ENCODE measurements at regions not wholly inside any gene's neighbourhood (a gene's known extent, or its start where the extent isn't known, plus 50 kb on each side); places are given as distances from the start of the nearest gene placed in this dataset.

DNA sequence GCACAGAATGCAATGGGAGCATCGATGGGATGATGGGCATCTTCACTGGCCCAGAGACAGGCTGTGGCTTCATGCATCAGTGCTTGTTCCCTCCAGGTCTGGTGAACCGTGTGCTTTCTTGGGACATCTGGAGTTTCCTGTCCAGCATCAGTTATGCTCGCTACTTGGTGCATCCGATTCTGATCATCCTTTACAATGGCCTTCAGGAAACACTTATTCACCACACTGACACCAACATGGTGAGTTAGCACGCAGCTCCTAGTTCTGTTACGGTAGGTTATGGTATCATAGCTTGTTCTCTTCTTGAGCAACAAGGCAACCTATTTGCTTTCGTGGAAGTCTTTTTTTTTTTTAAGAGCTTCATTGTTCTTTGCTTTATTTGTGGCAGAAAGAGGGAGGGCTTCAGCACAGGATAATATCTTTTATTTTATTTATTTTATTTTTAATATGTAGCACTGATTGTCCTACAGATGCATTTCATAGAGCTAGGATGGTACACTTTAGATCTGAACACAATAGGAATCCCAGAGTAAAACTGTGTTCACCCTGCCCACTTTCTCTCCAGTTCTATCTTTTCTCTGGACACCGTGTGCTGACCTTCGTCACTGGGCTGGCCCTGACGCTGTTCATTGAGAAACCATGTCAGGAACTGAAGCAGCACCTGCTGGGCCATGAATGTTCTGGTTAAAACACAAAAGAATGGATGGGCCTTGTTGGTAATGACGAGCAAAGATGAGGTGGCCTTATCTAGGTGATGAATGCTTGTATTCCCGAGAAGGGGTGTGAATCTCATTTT is 71.2 kb upstream of the SEC11C start:
- DNase-seq (ENCODE audit: low read depth, low spot score): no peak
- CTCF ChIA-PET: interaction anchor here (0.6 to 11.1 kb wide), 10 partner anchors 11 to 568 kb away, joined by 3 to 269 read pairs (median 10); no protein-coding TSS in a partner anchor
- POLR2A ChIA-PET: no interaction called here
- Histone ChIP-seq H3K9me3 (ENCODE audit: control insufficient read depth, insufficient read depth, low read length) (no peaks in the 10 kb centered on the region), H3K27me3 (ENCODE audit: control insufficient read depth, insufficient read depth, low read length) (peaks cover 7% of the 10 kb centered on the region), H3K27ac (ENCODE audit: low read depth, low read length) (no peak overlapping the region), H3K4me3 (ENCODE audit: low read depth, low read length) (no peak overlapping the region)
- TF ChIP-seq CTCF (IDR thresholded peaks at IDR 0.05; ENCODE audit: low read depth, low read length): no peak

GRCh38 chr18:59070181-59070912 is 69.3 kb upstream of the SEC11C start:
- no peak overlapping the region for H3K4me3 ChIP-seq (ENCODE audit: low read depth, low read length)
- no peaks in the 10 kb centered on the region for H3K9me3 ChIP-seq (ENCODE audit: control insufficient read depth, insufficient read depth, low read length)
- peak; percentile 87 for TF ChIP-seq CTCF (IDR thresholded peaks at IDR 0.05; ENCODE audit: low read depth, low read length)
- peak; percentile 21 for DNase-seq (ENCODE audit: low read depth, low spot score)
- ChIA-PET POLR2A (interaction anchor here (0.6 to 1.4 kb wide), 2 partner anchors 62 to 302 kb away, joined by 3 to 6 read pairs; no protein-coding TSS in a partner anchor), CTCF (interaction anchor here (0.6 to 11.1 kb wide), 41 partner anchors 9 to 740 kb away, joined by 3 to 269 read pairs (median 4); no protein-coding TSS in a partner anchor)
- H3K27me3 ChIP-seq (ENCODE audit: control insufficient read depth, insufficient read depth, low read length): peaks cover 15% of the 10 kb centered on the region
- no peak overlapping the region for H3K27ac ChIP-seq (ENCODE audit: low read depth, low read length)

DNA sequence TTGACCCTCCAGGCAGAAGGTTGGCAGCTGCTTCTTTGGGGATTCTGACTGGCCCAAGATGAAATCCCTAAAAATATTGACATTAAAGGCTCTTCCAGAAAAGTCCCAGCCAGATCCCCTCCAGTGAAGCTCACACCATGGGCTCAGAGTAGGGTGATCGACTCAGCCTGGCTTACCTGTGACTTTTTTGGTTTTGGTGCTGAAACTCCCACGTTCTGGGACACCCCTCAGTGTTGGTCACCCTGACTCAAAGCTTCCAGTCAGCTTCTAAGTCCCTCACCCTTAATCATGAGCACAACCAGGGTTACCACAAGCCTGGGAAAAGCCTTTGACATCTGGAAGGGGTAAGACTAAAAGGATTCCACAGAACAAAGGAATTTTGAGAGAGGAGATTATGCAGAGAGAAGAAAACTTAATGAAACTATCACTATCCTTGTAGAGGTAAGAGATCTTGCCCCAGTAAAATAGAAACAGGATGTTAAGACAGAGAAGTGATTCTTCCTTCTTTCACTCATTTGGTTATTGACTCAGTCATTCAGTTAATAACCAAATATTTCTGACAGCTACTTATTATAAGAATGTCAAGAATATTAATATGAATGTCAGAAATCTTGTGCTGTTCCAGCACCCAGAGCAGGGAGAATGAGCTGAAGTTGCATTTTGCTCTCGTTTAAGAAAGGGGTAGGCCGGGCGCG is 66.8 kb upstream of the SEC11C start:
- ChIA-PET CTCF (interaction anchor here (1.0 to 11.1 kb wide), 3 partner anchors 11 to 306 kb away, joined by 5 to 269 read pairs (median 164); no protein-coding TSS in a partner anchor), POLR2A (no interaction called here)

GRCh38 chr18:59075923-59076322 is 63.8 kb upstream of the SEC11C start:
- ChIA-PET CTCF (interaction anchor here (0.7 to 1.2 kb wide), 3 partner anchors 10 to 295 kb away, joined by 3 to 8 read pairs (median 4); no protein-coding TSS in a partner anchor), POLR2A (interaction anchor here (0.5 to 0.7 kb wide), 2 partner anchors 404 to 730 kb away, joined by 3 to 10 read pairs; partner anchors contain the start of gene MALT1)
- no peak overlapping the region for H3K4me3 ChIP-seq (ENCODE audit: low read depth, low read length)
- no peaks in the 10 kb centered on the region for H3K9me3 ChIP-seq (ENCODE audit: control insufficient read depth, insufficient read depth, low read length)
- no peak overlapping the region for H3K27ac ChIP-seq (ENCODE audit: low read depth, low read length)
- peaks cover 44% of the 10 kb centered on the region for H3K27me3 ChIP-seq (ENCODE audit: control insufficient read depth, insufficient read depth, low read length)
- no peak for TF ChIP-seq CTCF (IDR thresholded peaks at IDR 0.05; ENCODE audit: low read depth, low read length)
- no peak for DNase-seq (ENCODE audit: low read depth, low spot score)

More for the DNA sequence above, 66.8 kb upstream of the SEC11C start:
- Histone ChIP-seq H3K27me3 (ENCODE audit: control insufficient read depth, insufficient read depth, low read length) (peaks cover 26% of the 10 kb centered on the region), H3K4me3 (ENCODE audit: low read depth, low read length) (no peak overlapping the region), H3K27ac (ENCODE audit: low read depth, low read length) (no peak overlapping the region), H3K9me3 (ENCODE audit: control insufficient read depth, insufficient read depth, low read length) (no peaks in the 10 kb centered on the region)
- no peak for TF ChIP-seq CTCF (IDR thresholded peaks at IDR 0.05; ENCODE audit: low read depth, low read length)
- no peak for DNase-seq (ENCODE audit: low read depth, low spot score)
